Activated CD4-positive, alpha-beta T cell treated with anti-CD3 and anti-CD28 coated beads for 24 hours (primary cell): ENCODE measurements at regions not wholly inside any gene's neighbourhood (a gene's known extent, or its start where the extent isn't known, plus 50 kb on each side); places are given as distances from the start of the nearest gene placed in this dataset.

Experiments used
- DNase-seq, 2 donors: peaks; one replicate each; pipeline ENCODE4 v3.0.0-alpha.2; 2020; ENCODE audit warnings: low read depth in 2 of 2

GRCh38 chr17:34173241-34173640 is 81.8 kb upstream of the CCL2 start:
- no peak for DNase-seq

GRCh38 chr17:34174496-34174895 is 80.6 kb upstream of the CCL2 start:
- no peak for DNase-seq

GRCh38 chr17:34176440-34176839 is 78.6 kb upstream of the CCL2 start:
- no peak for DNase-seq

- DNase-seq = no peak
These were observed 77.4 kb upstream of the CCL2 start for GRCh38 chr17:34177642-34178041.

- DNase-seq = no peak
These were observed 77.0 kb upstream of the CCL2 start for GRCh38 chr17:34178092-34178491.

GRCh38 chr17:34182036-34182803 is 72.9 kb upstream of the CCL2 start:
- DNase-seq = no peak

GRCh38 chr17:34195987-34196386 is 59.1 kb upstream of the CCL2 start:
- DNase-seq = no peak

GRCh38 chr17:34198519-34198918 is 56.6 kb upstream of the CCL2 start:
- DNase-seq = no peak

GRCh38 chr17:34199454-34199853 is 55.6 kb upstream of the CCL2 start:
- no peak for DNase-seq

- peak; percentile 46 to 69 for DNase-seq
These were observed 55.1 kb upstream of the CCL2 start for GRCh38 chr17:34199932-34200534.

- DNase-seq = no peak
These were observed 53.9 kb upstream of the CCL2 start for GRCh38 chr17:34201225-34201624.

GRCh38 chr17:34201767-34202166 is 53.3 kb upstream of the CCL2 start:
- DNase-seq = no peak

GRCh38 chr17:34203018-34203638 is 52.0 kb upstream of the CCL2 start:
- no peak for DNase-seq

GRCh38 chr17:34204402-34204801 is 50.7 kb upstream of the CCL2 start:
- no peak for DNase-seq
